CD4-positive, alpha-beta T cell treated with Interleukin-12 subunit alpha and Interleukin-12 subunit beta, for 1 hour (primary cell): ENCODE measurements at regions not wholly inside any gene's neighbourhood (a gene's known extent, or its start where the extent isn't known, plus 50 kb on each side); places are given as distances from the start of the nearest gene placed in this dataset.
"Not testable (repeated sequence)": the region's sequence is repeated elsewhere in the genome, so short reads cannot be mapped to it uniquely, and the experiment has no call there.

Experiments used
- DNase-seq: peaks from one replicate; pipeline ENCODE4 v3.0.0-alpha.2; 2020

- DNase-seq = no peak
These were observed 53.5 kb downstream of the XCL2 start for GRCh38 chr1:168490306-168490705.

DNA sequence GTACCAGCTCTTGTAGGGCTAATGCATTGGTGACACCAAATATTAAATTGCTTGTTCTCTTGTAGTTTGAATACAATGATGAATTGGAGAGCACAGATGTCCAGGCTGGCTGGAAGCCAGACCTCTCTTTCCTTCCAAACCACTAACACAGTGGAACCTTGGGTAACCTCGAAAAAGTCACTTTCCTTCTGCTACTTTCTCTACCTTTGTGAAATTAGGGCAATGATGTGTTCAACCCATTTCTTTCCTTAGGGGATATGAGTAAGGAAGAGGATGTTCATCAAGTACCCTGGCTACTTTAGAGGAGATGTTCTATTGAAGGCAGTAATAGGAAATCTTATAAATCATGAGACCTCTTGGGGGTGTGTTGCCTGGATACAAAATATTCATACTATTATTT lies 55.7 kb downstream of the XCL2 start:
- no peak for DNase-seq

DNA sequence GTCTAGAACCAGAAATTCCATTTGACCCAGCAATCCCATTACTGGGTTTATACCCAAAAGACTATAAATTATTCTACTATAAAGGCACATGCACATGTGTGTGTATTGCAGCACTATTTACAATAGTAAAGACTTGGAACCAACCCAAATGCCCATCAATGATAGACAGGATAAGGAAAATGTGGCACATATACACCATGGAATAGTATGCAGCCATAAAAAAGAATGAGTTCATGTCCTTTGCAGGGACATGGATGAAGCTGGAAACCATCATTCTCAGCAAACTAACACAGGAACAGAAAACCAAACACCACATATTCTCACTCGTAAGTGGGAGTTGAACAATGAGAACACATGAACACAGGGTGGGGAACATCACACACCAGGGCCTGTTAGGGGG lies 57.0 kb downstream of the XCL2 start:
- not testable (repeated sequence) for DNase-seq

DNA sequence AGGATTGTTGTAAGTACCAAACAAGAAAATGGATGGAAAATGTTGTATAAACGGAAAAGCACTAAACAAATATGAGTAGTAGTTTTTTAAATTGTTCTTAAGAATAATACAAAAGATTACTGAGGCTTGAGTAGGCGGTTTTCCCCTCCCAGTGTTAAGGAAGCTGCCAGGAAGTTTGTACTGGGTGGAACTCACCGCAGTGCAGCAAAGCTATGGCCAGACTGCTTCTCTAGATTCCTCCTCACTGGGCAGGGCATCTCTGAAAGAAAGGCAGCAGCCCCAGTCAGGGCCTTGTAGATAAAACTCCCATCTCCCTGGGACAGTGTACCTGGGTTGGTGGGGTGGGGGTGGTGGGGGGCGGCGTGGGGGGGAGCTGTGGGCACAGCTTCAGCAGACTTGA lies 58.7 kb downstream of the XCL2 start:
- peak; percentile 34 for DNase-seq

DNA sequence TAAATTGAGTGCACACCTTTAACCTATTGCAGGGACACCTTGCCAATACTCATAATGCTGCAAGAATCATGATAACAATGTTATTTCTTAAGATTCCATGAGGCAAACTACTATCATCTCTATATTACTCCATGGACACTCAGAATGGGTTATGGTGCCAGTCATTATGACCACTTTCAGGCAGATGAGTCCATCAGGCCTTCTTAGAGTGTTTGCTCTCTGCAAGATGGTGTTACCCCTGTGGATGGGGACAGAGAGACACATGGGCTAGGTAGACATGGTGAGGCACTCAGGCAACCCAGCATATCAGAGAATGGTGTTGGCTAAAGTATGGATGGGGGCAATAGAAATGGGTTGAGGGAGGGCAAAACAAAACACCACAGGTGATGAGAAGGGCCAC lies 59.7 kb downstream of the XCL2 start:
- no peak for DNase-seq

DNA sequence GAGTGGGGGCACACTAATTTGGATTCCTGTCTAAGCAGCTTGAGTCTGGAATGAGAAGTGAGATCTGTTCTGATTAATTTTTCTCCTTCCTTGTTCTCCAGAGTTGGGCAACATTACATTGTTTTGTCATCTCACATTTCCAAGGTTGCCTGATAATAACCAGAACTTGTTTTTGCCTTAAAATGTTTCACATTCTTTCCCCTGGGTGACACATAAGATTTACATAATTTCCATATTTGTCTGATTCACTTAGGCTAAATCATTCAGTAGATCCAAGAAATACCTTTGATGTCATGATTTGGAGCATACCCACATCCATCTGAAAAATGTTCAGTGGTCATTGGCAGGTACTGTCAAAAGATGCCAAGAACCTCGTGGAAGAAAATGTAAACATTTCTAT lies 60.3 kb downstream of the XCL2 start:
- DNase-seq = no peak

GRCh38 chr1:168482106-168482505 lies 61.7 kb downstream of the XCL2 start:
- DNase-seq = no peak

DNA sequence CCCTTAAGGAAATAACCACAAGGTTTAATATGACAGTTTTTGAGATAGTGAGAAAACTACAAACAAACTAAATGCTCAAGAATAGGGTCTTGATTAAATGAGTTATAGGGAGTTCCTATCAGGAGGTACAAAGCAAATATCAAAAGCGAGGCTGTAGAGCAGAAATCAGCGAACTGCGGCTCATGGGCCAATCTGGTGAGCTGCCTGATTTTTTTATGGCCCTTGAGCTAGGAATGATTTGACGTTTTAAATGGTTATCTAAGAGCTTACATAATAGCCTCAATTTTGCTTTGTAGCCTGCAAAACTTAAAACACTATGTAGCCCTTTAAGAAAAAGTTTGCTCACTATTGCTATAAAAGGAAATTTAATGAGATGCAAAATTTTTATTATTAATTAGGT lies 62.2 kb downstream of the XCL2 start:
- no peak for DNase-seq

DNA sequence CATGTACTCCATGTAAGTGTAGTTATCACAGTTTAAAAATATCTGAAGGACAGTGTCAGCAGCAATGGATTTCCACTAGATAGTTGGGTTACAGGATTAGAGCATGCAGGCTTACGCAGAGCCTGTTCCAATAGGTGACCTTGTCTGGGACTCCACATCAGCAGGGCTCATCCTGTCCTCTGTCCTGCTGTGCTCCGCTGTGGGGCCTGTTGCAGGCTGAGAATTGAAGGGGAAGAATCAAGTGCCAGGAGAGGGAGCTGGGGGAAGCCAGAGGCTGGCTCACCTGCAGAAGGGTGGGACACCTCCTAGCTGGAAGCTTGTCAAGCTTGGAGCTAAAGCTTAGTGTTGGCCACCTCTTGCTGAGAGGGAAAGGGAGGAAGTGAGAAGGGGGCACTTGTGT lies 62.8 kb downstream of the XCL2 start:
- DNase-seq = no peak

DNA sequence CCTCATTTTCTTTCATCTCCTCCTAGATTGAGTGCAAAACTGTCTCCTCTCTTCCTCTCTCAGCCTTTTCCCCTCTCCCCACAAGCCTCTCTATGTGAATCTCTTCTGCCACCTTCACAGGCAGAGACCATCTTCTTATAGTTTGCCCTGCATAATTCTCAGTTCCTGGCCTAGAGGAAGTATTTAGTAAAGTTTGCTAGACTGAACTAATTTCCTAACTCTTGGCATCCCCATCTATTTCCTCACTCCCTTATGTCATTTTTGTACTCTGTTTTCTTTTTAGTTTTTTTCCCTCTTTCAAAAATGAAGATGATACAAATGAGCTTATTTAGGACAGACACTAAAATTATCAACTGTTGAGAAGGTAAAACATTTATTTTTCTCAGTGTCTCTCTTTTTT lies 66.0 kb downstream of the XCL2 start:
- no peak for DNase-seq

DNA sequence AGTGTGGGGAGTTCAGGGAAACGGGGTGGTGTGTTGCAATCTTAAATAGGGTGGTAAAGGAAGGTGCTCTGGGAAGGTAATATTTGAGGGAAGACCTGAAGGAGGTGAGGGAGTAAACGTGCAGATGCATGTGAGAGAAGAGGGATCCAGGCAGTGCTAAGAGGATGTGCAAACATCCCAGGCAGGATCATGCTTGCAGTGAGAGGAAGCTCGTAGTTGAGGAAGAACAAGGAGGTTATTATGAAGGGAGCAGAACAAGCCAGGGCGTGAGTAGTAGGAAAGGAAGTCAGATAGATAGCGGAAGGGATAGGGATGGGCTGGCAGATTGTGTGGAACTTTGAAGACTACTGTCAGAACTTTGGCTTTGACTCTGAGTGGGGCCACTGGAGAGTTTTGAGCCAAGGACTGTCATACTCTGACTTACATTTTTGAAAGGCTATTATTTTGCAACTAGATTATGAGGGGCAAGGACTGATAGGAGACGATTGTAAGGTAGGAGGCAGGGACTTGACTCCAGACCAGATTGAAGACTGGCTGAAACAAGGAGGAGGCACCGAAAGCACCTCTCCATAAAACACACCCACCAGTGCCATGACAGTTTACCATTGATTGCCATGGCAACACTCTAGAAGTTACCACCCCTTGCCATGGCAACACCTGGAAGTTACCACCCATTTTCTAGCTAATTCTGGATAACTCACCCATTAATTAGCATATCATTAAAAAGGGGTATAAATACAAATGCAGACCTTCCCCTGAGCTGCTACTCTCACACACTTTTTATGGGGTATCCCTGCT lies 67.0 kb downstream of the XCL2 start:
- no peak for DNase-seq

- no peak for DNase-seq
These were observed 69.5 kb downstream of the XCL2 start for GRCh38 chr1:168474322-168474721.

DNA sequence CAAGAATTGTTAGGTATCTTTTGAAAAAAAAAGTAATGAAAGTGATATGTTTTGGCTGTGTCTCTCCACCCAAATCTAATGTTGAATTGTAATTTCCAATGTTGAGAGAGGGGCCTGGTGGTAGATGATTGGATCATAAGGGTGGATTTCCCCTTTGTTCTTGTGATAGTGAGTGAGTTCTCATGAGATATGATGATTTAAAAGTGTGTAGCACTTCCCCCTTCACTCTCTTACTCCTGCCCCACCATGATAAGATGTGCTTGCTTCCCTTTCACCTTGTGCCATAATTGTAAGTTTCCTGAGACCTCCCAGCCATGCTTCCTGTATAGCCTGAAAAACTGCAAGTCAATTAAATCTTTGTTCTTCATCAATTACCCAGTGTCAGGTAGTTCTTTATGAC lies 70.7 kb downstream of the XCL2 start:
- no peak for DNase-seq

DNA sequence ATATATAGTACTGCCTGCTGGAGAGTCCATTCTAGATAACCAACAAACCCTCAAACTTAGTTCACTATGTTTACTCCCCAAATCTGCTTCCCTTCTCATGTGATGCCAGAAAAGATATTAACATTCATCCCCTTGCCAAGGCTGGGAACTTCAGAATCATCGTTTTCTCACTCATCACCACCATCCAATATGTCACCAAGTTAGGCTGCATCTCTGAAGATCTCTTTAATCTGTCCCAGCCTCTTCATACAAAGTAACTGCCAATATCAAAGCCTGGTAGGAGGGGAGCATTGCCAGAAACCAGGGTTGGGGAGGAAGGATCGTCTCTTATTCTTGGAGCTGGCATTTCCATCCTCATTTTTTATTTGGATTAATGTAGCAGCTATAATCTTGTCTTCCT lies 71.6 kb downstream of the XCL2 start:
- DNase-seq = no peak

DNA sequence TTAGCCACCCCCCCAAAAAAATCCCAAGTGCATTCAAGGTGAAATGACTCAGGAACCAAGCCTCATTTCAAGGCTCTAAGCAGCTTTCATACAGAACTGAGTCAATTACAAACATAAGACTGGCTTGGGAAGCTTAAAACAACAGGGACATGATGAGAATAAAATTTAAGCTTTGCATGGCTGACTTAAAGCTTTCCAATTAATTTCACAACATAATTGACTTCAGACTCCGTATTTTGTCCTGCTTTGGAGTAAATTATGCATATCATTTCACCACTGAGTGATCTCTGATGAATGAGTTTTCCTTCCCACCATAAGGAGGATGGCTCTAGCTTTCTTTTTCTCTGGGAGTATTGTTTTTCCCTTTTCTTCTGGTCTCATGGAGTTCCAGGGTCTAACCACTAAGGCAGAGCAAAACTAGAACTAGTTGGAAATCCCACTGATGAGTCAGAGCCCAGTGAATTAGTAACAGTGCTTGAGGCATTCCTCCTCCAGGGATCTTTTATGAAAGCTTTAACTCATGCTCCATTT lies 72.8 kb downstream of the XCL2 start:
- DNase-seq = no peak

- peak; percentile 28 for DNase-seq
These were observed 74.1 kb downstream of the XCL2 start for GRCh38 chr1:168469690-168470089.

DNA sequence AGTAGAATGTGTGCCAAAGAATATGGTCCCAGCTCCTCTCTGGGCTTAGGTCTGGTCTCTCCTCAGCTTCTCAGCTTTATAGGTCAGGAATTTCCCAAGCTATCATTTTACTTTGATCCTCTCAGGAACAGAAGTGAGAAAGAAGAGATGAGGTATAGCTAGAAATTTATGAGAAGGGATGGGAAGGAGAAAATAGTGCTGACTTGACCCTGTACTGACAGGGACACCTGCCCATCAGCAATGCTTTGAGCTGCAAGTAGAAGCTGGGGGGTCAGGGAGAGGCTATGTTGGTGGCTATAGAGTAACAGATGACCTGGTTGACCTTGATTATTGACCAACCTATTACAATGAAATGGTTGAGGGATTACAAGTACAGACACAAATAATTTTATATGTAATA lies 75.0 kb downstream of the XCL2 start:
- no peak for DNase-seq

- no peak for DNase-seq
These were observed 75.6 kb downstream of the XCL2 start for GRCh38 chr1:168468042-168468809.

DNA sequence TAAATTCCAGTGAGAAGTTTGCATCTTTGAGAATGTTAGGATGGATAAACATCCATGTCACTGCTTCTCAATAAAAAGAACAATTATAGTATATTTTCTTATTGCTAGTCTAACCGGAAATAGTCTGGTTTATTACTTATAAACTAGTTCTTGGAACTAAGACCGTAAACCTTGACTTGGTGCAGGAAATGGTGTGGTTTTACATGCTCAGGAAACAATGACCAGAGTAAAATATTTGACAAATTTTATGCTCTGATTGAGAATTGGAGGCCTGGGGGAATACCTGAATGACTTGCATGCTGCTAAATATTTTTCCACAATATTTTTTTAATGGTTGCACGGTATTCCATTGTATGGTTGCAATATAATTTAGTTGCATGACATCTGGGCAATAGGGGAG lies 76.3 kb downstream of the XCL2 start:
- peak; percentile 29 for DNase-seq

- DNase-seq = no peak
These were observed 77.1 kb downstream of the XCL2 start for GRCh38 chr1:168466714-168467131.

DNA sequence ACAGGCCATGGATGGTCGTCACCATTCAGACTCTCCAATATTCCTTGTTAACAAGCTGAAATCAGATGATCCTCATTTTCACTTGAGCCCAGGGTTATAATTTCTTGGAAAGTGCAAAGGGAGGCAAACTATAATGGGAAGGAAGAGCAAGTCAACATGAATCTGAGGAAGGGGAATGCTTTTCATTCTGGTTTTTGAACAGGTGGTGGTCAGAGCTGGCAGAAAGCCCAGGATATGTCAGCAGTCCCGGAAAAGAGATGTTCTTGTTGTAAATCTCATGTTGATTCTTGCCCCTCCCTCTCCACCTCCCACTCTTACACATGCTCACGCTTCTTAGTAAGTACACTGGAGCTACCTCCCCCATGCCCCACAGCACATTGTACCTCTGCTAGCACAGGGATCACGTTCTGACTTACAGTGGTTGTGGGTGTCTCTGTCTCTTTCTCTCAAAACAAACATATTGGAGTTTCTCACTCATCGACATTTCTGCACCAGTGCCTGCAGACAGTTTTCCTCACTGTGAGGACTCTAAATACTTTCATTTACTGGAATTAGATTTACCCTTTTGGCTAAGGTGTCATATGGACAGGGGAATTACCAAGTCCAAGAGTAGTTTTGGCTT lies 77.6 kb downstream of the XCL2 start:
- peak; percentile 15 for DNase-seq

GRCh38 chr1:168461108-168461507 lies 82.7 kb downstream of the XCL2 start:
- not testable (repeated sequence) for DNase-seq

DNA sequence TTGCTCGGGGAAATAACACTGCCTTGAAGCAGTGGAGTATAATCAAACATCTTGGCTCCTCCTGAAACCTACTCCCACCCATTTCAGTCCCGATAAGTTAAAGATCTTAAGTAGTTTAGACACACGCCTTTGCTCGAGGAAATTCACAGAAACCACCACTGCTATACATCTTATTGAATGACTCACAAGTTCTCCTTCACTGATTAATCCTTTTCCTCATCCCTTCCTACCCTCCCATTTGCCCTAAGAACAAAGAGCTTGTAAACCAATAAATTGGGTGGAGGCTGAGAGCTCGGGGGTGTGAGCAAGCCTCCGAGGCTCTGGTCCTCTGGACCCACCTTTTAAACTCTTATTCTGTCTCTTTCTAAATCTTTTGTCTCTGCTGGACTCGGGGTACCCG lies 86.5 kb downstream of the XCL2 start:
- not testable (repeated sequence) for DNase-seq

DNA sequence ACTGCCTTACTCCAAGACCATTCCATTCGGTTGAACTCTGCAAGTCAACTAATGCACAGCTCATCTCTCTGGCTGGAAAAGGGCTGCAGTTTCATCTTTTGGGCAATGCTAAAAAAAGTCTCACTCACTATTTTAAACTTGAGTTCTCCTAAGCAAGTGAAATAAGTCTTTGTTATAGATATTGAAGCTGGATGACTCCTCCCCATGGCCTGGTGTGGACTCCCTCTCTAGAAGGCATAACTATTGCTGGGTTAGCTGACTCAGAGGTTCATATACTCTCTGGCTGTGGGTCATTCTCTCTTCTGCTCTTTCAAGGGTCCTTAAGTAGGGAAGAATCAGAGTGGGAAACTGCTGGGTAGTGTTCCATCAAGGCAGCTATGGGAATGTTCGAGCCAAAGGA lies 88.0 kb downstream of the XCL2 start:
- no peak for DNase-seq
